Limb (tissue), 2 donors: ENCODE measurements at regions not wholly inside any gene's neighbourhood (a gene's known extent, or its start where the extent isn't known, plus 50 kb on each side); places are given as distances from the start of the nearest gene placed in this dataset.
A peak's percentile ranks its signal among the peaks of the same experiment; 100 is the strongest.
"Not testable (repeated sequence)": the region's sequence is repeated elsewhere in the genome, so short reads cannot be mapped to it uniquely, and the experiment has no call there.

Experiments
- DNase-seq, 2 donors: peaks; one replicate each; pipeline ENCODE4 v3.0.0-alpha.2; 2016; ENCODE audit errors: extremely low spot score in 2 of 2

- DNase-seq, result no peak
Measured at GRCh38 chr6:74731931-74732330, 473.9 kb downstream of the COL12A1 start.

GRCh38 chr6:74731204-74731603 lies 474.6 kb downstream of the COL12A1 start:
- DNase-seq, result peak in 1 of 2 donors; percentile 40

GRCh38 chr6:74720923-74721322 lies 484.9 kb downstream of the COL12A1 start:
- no peak for DNase-seq

- DNase-seq, result no peak
Measured at GRCh38 chr6:74717591-74717990, 488.3 kb downstream of the COL12A1 start.

- DNase-seq, result no peak
Measured at GRCh38 chr6:74715355-74716085, 490.3 kb downstream of the COL12A1 start.

GRCh38 chr6:74713941-74714340 lies 491.9 kb downstream of the COL12A1 start:
- DNase-seq, result no peak

- no peak for DNase-seq
Measured at GRCh38 chr6:74705451-74705850, 500.4 kb downstream of the COL12A1 start.

GRCh38 chr6:74704540-74704939 lies 501.3 kb downstream of the COL12A1 start:
- DNase-seq, result not testable (repeated sequence)

- no peak for DNase-seq
Measured at GRCh38 chr6:74690365-74690764, 515.5 kb downstream of the COL12A1 start.

GRCh38 chr6:74689601-74690000 lies 516.3 kb downstream of the COL12A1 start:
- DNase-seq, result peak in 1 of 2 donors; percentile 57

- DNase-seq, result no peak
Measured at GRCh38 chr6:74677463-74677862, 528.4 kb downstream of the COL12A1 start.

GRCh38 chr6:74676906-74677305 lies 528.9 kb downstream of the COL12A1 start:
- no peak for DNase-seq

GRCh38 chr6:74674377-74674776 lies 531.5 kb downstream of the COL12A1 start:
- DNase-seq, result no peak

GRCh38 chr6:74671558-74672025 lies 534.3 kb downstream of the COL12A1 start:
- DNase-seq, result no peak

- DNase-seq, result no peak
Measured at GRCh38 chr6:74658391-74658790, 547.5 kb downstream of the COL12A1 start.

- DNase-seq, result no peak
Measured at GRCh38 chr6:74657931-74658330, 547.9 kb downstream of the COL12A1 start.

- DNase-seq, result no peak
Measured at GRCh38 chr6:74657011-74657410, 548.8 kb downstream of the COL12A1 start.

- DNase-seq, result no peak
Measured at GRCh38 chr6:74656453-74656852, 549.4 kb downstream of the COL12A1 start.

- DNase-seq, result no peak
Measured at GRCh38 chr6:74654296-74654695, 551.6 kb downstream of the COL12A1 start.

GRCh38 chr6:74651948-74652842 lies 553.7 kb downstream of the COL12A1 start:
- no peak for DNase-seq

GRCh38 chr6:74650668-74651067 lies 555.2 kb downstream of the COL12A1 start:
- no peak for DNase-seq

- DNase-seq, result no peak
Measured at GRCh38 chr6:74646461-74646860, 559.4 kb downstream of the COL12A1 start.
